OCI-LY7 (cell line): ENCODE measurements at regions not wholly inside any gene's neighbourhood (a gene's known extent, or its start where the extent isn't known, plus 50 kb on each side); places are given as distances from the start of the nearest gene placed in this dataset.

Experiments used
- EZH2phosphoT487 ChIP-seq: fragments of 200-600 bp; sonication (generic); IDR thresholded peaks from 2 replicates; pipeline ENCODE4 v1.6.1; 2018; ENCODE audit warnings: low read depth, borderline replicate concordance, mild to moderate bottlenecking, mixed run types, antibody characterized with exemption, low read length, moderate library complexity, mixed read lengths
- TF ChIP-seq, protein P1 (sequence below): fragments of 200-600 bp; sonication (generic); conservative IDR thresholded peaks from 2 replicates; pipeline ENCODE4 v1.5.1; 2014; ENCODE audit warnings: mild to moderate bottlenecking, antibody characterized with exemption, low read length, moderate library complexity, mixed read lengths

DNA sequence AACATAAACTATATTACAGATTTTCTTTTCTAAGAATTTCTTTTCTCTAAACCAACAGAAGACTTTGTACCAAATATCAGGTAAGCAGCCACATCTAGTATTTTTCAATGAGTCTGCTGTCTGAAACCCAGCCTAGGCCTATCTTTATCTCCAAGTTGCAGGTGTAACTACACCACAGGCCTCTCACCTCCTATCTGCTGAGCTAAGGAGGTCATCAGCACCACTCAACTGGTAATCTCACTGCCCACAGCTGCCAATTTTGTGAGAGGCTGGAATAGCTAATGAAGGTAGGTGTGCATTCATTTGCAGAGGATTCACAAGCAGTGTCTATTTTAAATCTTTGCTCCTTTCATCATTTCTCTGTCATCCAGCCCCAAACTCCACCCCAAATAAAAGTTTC is 584.8 kb downstream of the HDGFL1 start:
- TF ChIP-seq, protein P1, sequence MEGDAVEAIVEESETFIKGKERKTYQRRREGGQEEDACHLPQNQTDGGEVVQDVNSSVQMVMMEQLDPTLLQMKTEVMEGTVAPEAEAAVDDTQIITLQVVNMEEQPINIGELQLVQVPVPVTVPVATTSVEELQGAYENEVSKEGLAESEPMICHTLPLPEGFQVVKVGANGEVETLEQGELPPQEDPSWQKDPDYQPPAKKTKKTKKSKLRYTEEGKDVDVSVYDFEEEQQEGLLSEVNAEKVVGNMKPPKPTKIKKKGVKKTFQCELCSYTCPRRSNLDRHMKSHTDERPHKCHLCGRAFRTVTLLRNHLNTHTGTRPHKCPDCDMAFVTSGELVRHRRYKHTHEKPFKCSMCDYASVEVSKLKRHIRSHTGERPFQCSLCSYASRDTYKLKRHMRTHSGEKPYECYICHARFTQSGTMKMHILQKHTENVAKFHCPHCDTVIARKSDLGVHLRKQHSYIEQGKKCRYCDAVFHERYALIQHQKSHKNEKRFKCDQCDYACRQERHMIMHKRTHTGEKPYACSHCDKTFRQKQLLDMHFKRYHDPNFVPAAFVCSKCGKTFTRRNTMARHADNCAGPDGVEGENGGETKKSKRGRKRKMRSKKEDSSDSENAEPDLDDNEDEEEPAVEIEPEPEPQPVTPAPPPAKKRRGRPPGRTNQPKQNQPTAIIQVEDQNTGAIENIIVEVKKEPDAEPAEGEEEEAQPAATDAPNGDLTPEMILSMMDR = no peak
- TF ChIP-seq EZH2phosphoT487 = no peak
